ENCODE measurements at regions not wholly inside any gene's neighbourhood (a gene's known extent, or its start where the extent isn't known, plus 50 kb on each side); places are given as distances from the start of the nearest gene placed in this dataset.

DNA sequence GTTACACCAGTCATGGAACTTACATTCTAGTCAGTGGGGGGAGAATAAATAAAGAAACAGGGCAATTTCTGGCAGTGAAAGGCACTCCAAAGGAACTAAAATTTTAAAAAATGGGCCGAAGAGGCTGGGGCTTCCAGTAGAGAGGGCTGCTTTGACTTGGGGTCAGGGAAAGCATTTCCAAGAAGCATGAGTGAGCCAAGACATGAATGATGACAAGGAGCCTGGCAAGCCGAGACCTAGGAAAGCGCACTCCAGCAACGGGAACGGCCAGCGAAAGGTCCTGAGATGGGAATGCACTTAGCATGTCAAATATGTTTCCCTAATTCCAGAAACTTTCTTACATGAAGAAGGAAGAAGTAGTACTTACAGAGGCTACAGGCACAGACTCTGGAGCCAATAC lies 95.4 kb upstream of the NGF start:
- ATAC-seq (ENCODE audit: insufficient number of reproducible peaks, low FRiP score, low read depth): peak; percentile 63

DNA sequence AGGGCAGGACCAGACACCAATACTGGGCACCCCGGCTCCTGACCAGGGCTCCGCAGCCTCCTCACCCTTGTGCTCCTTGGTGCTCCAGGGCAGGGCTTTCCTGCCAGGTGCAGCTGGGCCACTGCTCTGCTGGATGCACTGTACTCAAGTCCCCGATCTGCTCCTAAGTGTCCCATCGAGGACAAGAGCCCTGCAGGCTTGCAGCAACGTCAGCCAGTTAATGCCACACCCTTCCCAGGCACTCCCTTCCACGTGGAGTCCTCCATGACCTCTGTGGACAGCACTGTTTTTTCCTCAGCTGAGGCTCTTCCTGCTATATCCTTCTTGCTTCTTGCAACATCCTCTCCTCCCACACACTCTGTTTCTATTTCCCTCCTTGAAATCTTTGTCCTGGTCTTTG lies 94.0 kb upstream of the NGF start:
- H3K4me1 ChIP-seq (ENCODE audit: control insufficient read depth in 1 of 2, low read depth in 2 of 2): peaks cover 0 to 13% of the 10 kb centered on the region in 2 donors
- no peaks in the 10 kb centered on the region for H3K27me3 ChIP-seq (replicated peaks; ENCODE audit: insufficient read depth)
- H3K36me3 ChIP-seq: no peaks in the 10 kb centered on the region
- no peaks in the 10 kb centered on the region for H3K9me3 ChIP-seq
- no peak overlapping the region for H3K4me3 ChIP-seq
- ATAC-seq (ENCODE audit: insufficient number of reproducible peaks, low FRiP score, low read depth): no peak
- TF ChIP-seq, protein P1, sequence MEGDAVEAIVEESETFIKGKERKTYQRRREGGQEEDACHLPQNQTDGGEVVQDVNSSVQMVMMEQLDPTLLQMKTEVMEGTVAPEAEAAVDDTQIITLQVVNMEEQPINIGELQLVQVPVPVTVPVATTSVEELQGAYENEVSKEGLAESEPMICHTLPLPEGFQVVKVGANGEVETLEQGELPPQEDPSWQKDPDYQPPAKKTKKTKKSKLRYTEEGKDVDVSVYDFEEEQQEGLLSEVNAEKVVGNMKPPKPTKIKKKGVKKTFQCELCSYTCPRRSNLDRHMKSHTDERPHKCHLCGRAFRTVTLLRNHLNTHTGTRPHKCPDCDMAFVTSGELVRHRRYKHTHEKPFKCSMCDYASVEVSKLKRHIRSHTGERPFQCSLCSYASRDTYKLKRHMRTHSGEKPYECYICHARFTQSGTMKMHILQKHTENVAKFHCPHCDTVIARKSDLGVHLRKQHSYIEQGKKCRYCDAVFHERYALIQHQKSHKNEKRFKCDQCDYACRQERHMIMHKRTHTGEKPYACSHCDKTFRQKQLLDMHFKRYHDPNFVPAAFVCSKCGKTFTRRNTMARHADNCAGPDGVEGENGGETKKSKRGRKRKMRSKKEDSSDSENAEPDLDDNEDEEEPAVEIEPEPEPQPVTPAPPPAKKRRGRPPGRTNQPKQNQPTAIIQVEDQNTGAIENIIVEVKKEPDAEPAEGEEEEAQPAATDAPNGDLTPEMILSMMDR (IDR thresholded peaks at IDR 0.05): no peak
- no peak overlapping the region for H3K27ac ChIP-seq
- DNase-seq (ENCODE audit: low spot score): no peak

More for the DNA sequence above, 95.4 kb upstream of the NGF start:
- no peaks in the 10 kb centered on the region for H3K9me3 ChIP-seq
- H3K27ac ChIP-seq: peak overlapping the region; percentile 26 to 61
- no peak for DNase-seq (ENCODE audit: low spot score)
- no peak overlapping the region for H3K4me3 ChIP-seq
- no peaks in the 10 kb centered on the region for H3K27me3 ChIP-seq (replicated peaks; ENCODE audit: insufficient read depth)
- TF ChIP-seq, protein P1 (IDR thresholded peaks at IDR 0.05): no peak
- H3K36me3 ChIP-seq: no peaks in the 10 kb centered on the region
- H3K4me1 ChIP-seq (ENCODE audit: control insufficient read depth in 1 of 2, low read depth in 2 of 2): peaks cover 0 to 13% of the 10 kb centered on the region in 2 donors

DNA sequence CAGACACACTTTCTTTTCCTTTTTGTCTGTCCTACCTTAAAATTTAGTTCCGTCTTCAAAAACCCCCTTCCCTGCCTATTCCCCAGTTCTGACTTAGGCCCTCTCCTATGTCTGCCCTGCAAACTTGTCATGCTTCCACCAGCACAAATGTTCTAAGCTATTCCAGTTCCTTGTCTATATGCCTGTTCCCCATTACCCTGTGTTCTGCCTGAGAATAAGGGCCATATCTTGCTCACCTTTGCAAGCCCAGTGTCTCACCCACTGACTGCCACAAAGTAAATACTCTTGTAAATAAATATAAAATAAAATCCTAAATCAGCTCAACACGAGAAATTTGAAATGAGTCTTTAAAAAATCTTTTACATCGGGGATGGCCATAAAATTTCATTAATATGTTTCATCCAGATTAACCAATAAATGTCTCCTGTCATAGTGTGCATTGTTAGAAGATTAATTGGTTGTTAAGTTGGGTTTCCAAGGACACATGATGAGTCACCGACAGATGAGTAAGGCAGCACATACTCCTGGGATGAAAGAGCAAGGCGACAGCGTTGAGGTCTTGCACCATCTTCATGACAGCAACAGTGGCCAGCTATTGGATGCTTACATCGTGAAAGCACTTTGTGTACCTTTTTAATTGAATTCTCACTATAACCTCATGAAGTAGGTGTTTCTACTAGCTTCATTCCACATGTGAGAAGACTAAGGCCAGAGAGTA lies 92.6 kb upstream of the NGF start:
- no peaks in the 10 kb centered on the region for H3K27me3 ChIP-seq (replicated peaks; ENCODE audit: insufficient read depth)
- no peak overlapping the region for H3K27ac ChIP-seq
- ATAC-seq (ENCODE audit: insufficient number of reproducible peaks, low FRiP score, low read depth) (no peak), DNase-seq (ENCODE audit: low spot score) (no peak)
- H3K36me3 ChIP-seq: no peaks in the 10 kb centered on the region
- TF ChIP-seq, protein P1 (IDR thresholded peaks at IDR 0.05): no peak
- no peak overlapping the region for H3K4me3 ChIP-seq
- peaks cover 3 to 28% of the 10 kb centered on the region in 2 donors for H3K4me1 ChIP-seq (ENCODE audit: control insufficient read depth in 1 of 2, low read depth in 2 of 2)
- no peaks in the 10 kb centered on the region for H3K9me3 ChIP-seq

DNA sequence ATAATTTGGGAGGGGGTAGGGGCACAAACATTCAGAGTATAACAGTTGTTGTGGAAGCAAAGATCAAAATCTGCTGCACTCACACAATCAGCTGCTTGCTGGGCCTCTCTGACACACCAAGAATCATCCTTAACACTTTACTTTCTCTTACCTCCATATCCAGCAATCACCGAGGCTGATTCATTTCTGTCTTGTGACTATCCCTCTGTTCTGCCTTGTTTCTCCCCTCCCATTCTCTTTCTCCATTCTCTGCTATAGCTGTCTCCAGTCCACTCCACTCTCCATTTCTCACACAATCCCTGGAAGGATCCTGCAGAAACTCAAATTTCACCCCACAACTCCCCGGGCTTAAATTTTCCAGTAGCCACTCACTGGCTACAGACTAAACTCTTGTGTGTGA lies 91.8 kb upstream of the NGF start:
- no peak overlapping the region for H3K27ac ChIP-seq
- TF ChIP-seq, protein P1 (IDR thresholded peaks at IDR 0.05): no peak
- H3K36me3 ChIP-seq: no peaks in the 10 kb centered on the region
- no peaks in the 10 kb centered on the region for H3K9me3 ChIP-seq
- H3K4me1 ChIP-seq (ENCODE audit: control insufficient read depth in 1 of 2, low read depth in 2 of 2): peaks cover 3 to 30% of the 10 kb centered on the region in 2 donors
- no peaks in the 10 kb centered on the region for H3K27me3 ChIP-seq (replicated peaks; ENCODE audit: insufficient read depth)
- ATAC-seq (ENCODE audit: insufficient number of reproducible peaks, low FRiP score, low read depth) (no peak), DNase-seq (ENCODE audit: low spot score) (no peak)
- no peak overlapping the region for H3K4me3 ChIP-seq

DNA sequence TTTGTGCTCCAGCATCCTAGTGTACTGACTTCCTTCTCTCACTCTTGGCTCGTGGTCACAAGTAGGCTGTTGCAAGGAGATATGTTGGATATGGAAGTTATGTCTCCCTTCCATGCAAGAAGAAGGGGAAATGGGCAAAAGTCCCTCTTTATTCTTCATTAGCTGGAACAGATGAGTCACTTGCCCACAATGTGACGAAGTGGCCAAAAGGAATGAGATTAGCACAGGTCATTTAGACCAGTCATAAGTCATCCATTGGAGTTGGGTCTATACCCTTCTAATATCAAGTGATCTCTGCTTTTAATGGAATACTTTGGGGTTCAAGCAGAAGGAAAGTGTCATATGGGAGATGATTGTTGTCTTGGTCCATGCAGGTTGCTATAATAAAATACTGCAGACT lies 91.2 kb upstream of the NGF start:
- no peaks in the 10 kb centered on the region for H3K36me3 ChIP-seq
- no peak for ATAC-seq (ENCODE audit: insufficient number of reproducible peaks, low FRiP score, low read depth)
- DNase-seq (ENCODE audit: low spot score): no peak
- H3K27me3 ChIP-seq (replicated peaks; ENCODE audit: insufficient read depth): no peaks in the 10 kb centered on the region
- H3K27ac ChIP-seq: no peak overlapping the region
- peaks cover 3 to 30% of the 10 kb centered on the region in 2 donors for H3K4me1 ChIP-seq (ENCODE audit: control insufficient read depth in 1 of 2, low read depth in 2 of 2)
- TF ChIP-seq, protein P1 (IDR thresholded peaks at IDR 0.05): no peak
- H3K4me3 ChIP-seq: no peak overlapping the region
- no peaks in the 10 kb centered on the region for H3K9me3 ChIP-seq

Measured in thoracic aorta (tissue), 2 donors.